Activated CD4-positive, alpha-beta T cell treated with anti-CD3 and anti-CD28 coated beads, Interleukin-2, amount 50 U/mL, for 16 hours (primary cell): ENCODE measurements at regions not wholly inside any gene's neighbourhood (a gene's known extent, or its start where the extent isn't known, plus 50 kb on each side); places are given as distances from the start of the nearest gene placed in this dataset.
"Not testable (repeated sequence)": the region's sequence is repeated elsewhere in the genome, so short reads cannot be mapped to it uniquely, and the experiment has no call there.

Experiments used
- DNase-seq: peaks from one replicate; pipeline ENCODE4 v3.0.0-alpha.2; 2020

DNA sequence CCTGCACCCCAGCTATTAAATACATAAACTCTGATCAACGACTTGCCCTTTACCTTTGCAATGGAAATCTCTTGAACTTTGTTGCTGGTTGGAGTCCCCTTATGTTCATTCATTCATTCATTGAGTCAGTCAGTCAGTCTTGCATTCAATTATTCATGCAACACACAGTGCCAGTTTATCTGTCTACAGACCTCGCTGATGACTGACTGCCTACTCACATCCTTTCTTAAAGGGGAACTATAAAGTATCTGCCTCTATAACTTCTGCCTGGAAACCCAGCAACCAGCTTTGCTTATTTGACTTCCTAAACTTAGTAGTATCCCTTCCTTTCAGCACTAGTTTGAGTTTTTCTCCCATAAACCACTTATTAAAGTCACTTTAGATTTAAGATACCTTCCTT lies 620.8 kb upstream of the ADGRL3 start:
- no peak for DNase-seq

GRCh38 chr4:60581919-60582536 lies 618.1 kb upstream of the ADGRL3 start:
- DNase-seq, result no peak

DNA sequence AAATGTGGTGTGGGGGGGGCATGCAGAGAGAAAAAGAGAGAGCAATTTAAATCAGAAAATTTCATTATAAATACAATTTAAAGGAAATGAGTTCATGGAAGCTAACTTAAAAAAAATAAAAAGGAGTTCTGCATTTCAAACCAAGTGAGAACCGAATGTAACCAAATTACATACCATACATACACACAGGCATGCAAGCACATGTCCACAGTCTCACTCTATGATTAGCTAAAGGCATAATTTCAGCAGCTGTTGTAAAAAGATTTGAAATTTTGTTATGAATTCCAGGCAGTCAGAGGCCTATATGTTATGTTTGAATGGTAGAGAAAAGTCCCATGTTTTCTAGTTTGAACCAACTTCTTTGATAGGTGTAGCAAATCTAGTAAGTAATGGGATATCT lies 611.6 kb upstream of the ADGRL3 start:
- no peak for DNase-seq

GRCh38 chr4:60589425-60589824 lies 610.7 kb upstream of the ADGRL3 start:
- no peak for DNase-seq

- DNase-seq, result no peak
These were observed 610.0 kb upstream of the ADGRL3 start for GRCh38 chr4:60590116-60590515.

GRCh38 chr4:60605646-60606354 lies 594.3 kb upstream of the ADGRL3 start:
- no peak for DNase-seq

DNA sequence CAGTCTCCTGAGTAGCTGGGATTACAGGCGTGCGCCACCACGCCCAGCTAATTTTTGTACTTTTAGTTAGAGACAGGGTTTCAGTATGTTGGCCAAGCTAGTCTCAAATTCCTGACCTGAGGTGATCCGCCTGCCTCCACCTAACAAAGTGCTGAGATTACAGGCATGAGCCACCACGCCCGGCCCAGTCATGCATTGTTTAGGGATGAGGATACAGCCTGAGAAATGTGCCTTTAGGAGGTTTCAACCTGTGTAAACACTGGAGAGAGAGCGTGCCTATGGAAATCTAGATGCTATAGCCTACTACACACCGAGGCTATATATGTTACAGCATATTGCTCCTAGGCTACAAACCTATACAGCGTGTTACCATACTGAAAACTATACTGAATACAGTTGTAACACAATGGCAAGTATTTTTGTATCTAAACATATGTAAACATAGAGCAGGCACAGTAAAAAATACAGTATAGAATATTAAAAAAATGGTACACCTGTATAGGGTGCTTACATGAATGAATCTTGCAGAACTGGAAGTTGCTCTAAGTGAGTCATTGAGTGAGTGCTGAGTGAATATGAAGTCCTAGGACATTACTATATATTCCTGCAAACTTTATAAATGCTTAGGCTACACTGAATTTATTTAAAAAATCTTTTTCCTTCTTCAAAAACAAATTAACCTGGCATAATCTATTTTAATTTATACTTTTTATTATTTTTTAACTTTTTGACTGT lies 588.2 kb upstream of the ADGRL3 start:
- DNase-seq, result no peak

- DNase-seq, result no peak
These were observed 582.4 kb upstream of the ADGRL3 start for GRCh38 chr4:60617731-60618130.

DNA sequence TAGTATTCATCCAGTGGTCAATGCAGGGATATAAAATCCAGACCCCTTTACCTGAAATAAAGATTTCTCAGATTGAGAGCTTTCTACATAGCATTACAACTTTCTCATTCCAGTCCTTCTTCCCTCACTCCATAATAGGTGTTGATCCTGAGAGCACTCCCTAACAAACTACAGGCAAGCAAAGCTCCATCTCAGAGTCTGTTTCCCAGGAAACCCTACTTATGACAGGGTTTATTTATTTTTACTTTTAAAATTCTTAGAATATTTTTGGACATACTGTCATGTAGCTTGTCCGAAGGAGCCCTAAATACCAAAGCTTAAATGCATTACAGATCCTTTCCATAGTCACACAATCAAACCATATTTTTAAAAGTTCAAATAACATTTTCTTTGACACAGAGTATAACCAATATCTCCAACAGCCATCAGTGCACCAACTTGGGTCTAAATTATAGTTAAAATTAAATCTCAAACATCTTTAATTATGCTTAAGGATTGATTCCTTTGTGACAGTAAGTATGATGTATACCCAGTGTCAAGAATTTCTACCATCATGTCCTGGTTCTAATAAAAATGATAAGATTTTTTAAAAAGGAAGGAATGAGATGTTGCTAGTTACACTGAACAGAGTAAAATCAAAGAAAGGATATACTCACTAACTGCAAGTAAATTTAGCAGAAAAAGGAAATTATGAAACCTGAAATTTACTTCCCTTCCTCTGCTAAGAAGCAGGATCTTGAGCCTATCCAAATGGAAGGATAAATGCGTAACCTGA lies 580.4 kb upstream of the ADGRL3 start:
- no peak for DNase-seq

DNA sequence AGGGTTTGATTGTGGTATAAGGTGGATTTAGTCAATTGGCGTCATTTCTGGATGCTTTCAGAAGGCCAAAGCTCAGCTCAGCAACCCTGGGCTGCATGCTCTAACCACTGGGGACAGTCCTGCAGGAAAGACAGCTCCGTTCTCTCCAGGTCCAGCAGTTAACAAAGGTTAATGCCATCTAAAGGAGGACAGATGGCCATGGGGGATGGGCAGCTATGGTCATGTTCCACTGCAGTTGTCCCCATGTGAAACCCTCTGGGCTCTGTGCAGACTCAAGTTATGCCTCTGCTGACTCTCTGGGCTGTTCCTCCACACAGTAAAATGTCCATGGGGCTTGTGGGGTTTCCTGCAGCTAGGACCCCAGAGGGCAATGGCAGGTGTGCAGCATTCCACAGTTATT lies 562.1 kb upstream of the ADGRL3 start:
- no peak for DNase-seq

- DNase-seq, result no peak
These were observed 551.4 kb upstream of the ADGRL3 start for GRCh38 chr4:60648774-60649173.

DNA sequence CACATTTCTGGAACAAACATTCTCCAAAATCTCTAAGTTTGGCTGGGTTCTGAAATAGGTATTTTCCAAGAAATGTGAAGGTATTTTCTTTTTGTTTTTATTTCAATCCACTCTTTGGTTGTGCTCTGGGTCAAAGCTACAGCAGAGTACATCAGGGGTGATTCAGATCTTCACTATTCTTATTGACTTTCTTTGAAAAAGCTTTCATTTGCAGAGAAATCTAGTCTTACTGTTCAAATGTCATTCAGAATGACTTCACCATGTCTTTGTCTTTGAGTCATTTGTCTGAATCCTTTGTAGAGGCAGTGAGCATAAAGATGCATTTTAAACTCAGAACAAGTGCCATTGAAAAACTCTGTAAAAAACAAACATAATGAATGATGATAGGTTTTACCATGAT lies 547.2 kb upstream of the ADGRL3 start:
- no peak for DNase-seq

GRCh38 chr4:60655356-60655755 lies 544.8 kb upstream of the ADGRL3 start:
- DNase-seq, result no peak

GRCh38 chr4:60656171-60656570 lies 544.0 kb upstream of the ADGRL3 start:
- no peak for DNase-seq

DNA sequence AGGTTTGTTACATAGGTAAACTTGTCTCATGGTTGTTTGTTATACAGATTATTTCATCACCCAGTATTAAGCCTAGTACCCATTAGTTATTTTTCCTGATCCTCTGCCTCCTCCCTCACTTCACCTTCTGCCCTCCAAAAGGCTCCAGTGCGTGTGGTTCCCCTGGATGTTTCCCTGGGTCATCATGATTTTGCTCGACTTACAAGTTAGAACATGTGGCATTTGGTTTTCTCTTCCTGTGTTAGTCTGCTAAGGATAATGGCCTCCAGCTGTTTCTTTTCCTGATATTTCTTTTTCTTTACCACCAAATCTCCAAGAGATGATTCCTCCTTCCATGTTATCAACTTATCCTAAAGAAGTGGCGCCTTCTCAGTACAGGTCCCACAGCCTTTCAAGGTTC lies 543.1 kb upstream of the ADGRL3 start:
- DNase-seq, result no peak

DNA sequence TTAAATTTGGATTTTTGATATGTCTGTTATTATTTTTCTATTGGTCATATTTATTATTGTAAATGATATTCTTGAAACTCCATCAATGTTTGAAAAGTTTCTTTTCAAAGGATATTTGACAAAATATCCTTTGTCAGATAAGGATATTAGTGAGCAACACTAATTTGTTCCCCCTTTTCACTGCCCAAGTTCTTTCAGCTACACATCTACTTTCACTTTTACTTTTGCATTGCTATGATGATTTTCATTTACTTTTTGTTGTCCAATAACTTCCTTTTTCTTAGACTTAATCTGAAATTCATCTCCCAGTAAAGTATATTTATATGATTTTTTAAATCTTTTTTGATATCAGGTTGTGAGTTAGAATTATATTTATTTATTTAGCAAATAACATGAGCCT lies 542.3 kb upstream of the ADGRL3 start:
- DNase-seq, result no peak

DNA sequence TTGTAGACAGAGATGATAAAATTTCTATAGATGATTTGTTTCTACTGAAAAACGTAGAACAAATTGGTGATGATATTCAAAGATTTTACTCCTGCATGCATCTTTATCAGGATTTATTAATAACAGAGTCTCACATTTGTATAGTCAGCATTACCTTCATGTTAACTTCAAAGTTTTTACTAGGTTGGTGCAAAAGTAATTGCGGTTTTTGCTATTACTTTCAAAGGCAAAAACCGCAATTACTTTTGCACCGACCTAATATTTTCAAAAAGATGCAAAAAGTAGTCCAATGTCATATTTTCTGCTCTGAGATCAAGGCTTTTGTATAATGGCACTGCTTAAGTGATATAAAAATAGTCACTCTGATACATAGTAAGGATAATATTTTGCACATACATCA lies 536.4 kb upstream of the ADGRL3 start:
- no peak for DNase-seq

- DNase-seq, result no peak
These were observed 517.2 kb upstream of the ADGRL3 start for GRCh38 chr4:60682901-60683300.

- no peak for DNase-seq
These were observed 516.8 kb upstream of the ADGRL3 start for GRCh38 chr4:60683357-60683756.

DNA sequence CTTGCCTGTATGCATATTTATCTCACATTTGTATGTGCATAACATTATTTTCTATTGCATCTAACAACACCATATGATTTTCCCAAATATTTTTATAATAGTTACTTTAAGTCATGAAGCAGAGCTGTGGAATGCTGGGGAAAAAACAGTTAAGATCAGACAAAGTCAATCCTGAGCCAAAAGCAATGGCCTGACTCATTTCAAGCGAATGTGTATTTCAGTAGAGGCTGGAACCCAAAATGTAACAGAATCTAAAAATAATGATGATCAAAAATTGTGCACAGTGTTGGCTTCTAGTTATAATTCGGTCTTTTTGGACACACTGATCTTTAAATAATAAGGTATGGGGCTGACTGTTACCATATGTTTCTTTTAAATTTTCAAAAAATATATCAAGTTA lies 516.2 kb upstream of the ADGRL3 start:
- no peak for DNase-seq

DNA sequence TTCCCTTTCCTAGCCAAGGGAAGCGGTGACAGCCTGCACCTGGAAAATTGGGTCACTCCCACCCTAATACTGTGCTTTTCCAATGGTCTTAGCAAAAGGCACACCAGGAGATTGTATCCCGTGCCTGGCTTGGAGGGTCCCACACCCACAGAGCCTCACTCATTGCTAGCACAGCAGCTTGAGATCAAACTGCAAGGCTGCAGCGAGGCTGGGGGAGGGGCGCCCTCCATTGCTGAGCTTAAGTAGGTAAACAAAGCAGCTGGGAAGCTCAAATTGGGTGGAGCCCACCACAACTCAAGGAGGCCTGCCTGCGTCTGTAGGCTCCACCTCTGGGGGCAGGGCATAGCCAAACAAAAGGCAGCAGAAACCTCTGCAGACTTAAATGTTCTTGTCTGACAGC lies 504.1 kb upstream of the ADGRL3 start:
- not testable (repeated sequence) for DNase-seq

- DNase-seq, result no peak
These were observed 491.1 kb upstream of the ADGRL3 start for GRCh38 chr4:60709061-60709460.

GRCh38 chr4:60718874-60719273 lies 481.3 kb upstream of the ADGRL3 start:
- DNase-seq, result no peak

GRCh38 chr4:60721685-60722084 lies 478.4 kb upstream of the ADGRL3 start:
- no peak for DNase-seq
